ENCODE measurements at regions not wholly inside any gene's neighbourhood (a gene's known extent, or its start where the extent isn't known, plus 50 kb on each side); places are given as distances from the start of the nearest gene placed in this dataset.

- no peak for DNase-seq (ENCODE audit: low read depth in 2 of 2)
Measured at GRCh38 chr20:53837126-53837826, 233.1 kb downstream of the BCAS1 start.

- no peak for DNase-seq (ENCODE audit: low read depth in 2 of 2)
Measured at GRCh38 chr20:53834749-53835148, 235.6 kb downstream of the BCAS1 start.

GRCh38 chr20:53834062-53834442, 236.3 kb downstream of the BCAS1 start:
- DNase-seq (ENCODE audit: low read depth in 2 of 2), result no peak

- DNase-seq (ENCODE audit: low read depth in 2 of 2), result no peak
Measured at GRCh38 chr20:53833333-53834061, 236.9 kb downstream of the BCAS1 start.

GRCh38 chr20:53832499-53832898, 237.9 kb downstream of the BCAS1 start:
- no peak for DNase-seq (ENCODE audit: low read depth in 2 of 2)

GRCh38 chr20:53831812-53832211, 238.2 kb upstream of the ZNF217 start:
- DNase-seq (ENCODE audit: low read depth in 2 of 2), result no peak

GRCh38 chr20:53831228-53831627, 237.6 kb upstream of the ZNF217 start:
- DNase-seq (ENCODE audit: low read depth in 2 of 2), result no peak

- DNase-seq (ENCODE audit: low read depth in 2 of 2), result no peak
Measured at GRCh38 chr20:53829724-53830521, 236.3 kb upstream of the ZNF217 start.

GRCh38 chr20:53829255-53829723, 235.7 kb upstream of the ZNF217 start:
- no peak for DNase-seq (ENCODE audit: low read depth in 2 of 2)

- DNase-seq (ENCODE audit: low read depth in 2 of 2), result no peak
Measured at GRCh38 chr20:53828682-53829254, 235.1 kb upstream of the ZNF217 start.

- DNase-seq (ENCODE audit: low read depth in 2 of 2), result no peak
Measured at GRCh38 chr20:53828088-53828681, 234.5 kb upstream of the ZNF217 start.

- DNase-seq (ENCODE audit: low read depth in 2 of 2), result no peak
Measured at GRCh38 chr20:53827292-53828087, 233.9 kb upstream of the ZNF217 start.

- DNase-seq (ENCODE audit: low read depth in 2 of 2), result no peak
Measured at GRCh38 chr20:53826597-53827291, 233.1 kb upstream of the ZNF217 start.

GRCh38 chr20:53826090-53826489, 232.5 kb upstream of the ZNF217 start:
- no peak for DNase-seq (ENCODE audit: low read depth in 2 of 2)

- DNase-seq (ENCODE audit: low read depth in 2 of 2), result no peak
Measured at GRCh38 chr20:53825282-53825681, 231.6 kb upstream of the ZNF217 start.

- no peak for DNase-seq (ENCODE audit: low read depth in 2 of 2)
Measured at GRCh38 chr20:53824779-53825178, 231.1 kb upstream of the ZNF217 start.

GRCh38 chr20:53823121-53823764, 229.6 kb upstream of the ZNF217 start:
- DNase-seq (ENCODE audit: low read depth in 2 of 2), result no peak

- no peak for DNase-seq (ENCODE audit: low read depth in 2 of 2)
Measured at GRCh38 chr20:53822534-53822933, 228.9 kb upstream of the ZNF217 start.

GRCh38 chr20:53819973-53820451, 226.4 kb upstream of the ZNF217 start:
- no peak for DNase-seq (ENCODE audit: low read depth in 2 of 2)
